Adrenal gland (tissue), 9 donors: ENCODE measurements at regions not wholly inside any gene's neighbourhood (a gene's known extent, or its start where the extent isn't known, plus 50 kb on each side); places are given as distances from the start of the nearest gene placed in this dataset.

ENCODE experiments used
- DNase-seq, 7 donors: peaks; one replicate each; pipeline ENCODE4 v3.0.0-alpha.2; 2019 to 2020
- H3K27ac ChIP-seq, 5 donors: fragments of 200-600 bp; sonication (generic) in 4 of 5; 1 replicate in 3 of 5; 2 replicates in 2 of 5; pipeline versions ENCODE4 v1.5.1 to v1.8.0; 2016 to 2020; ENCODE audit warnings: mild to moderate bottlenecking in 1 of 5
- H3K27me3 ChIP-seq: fragments of 200-600 bp; 2 replicates; pipeline ENCODE4 v1.8.0; 2021
- H3K36me3 ChIP-seq, 2 donors: fragments of 200-600 bp; replicated peaks in 1 of 2; 1 replicate in 1 of 2; 2 replicates in 1 of 2; pipeline versions ENCODE4 v1.5.1 to v1.8.0; 2018 to 2022
- H3K4me1 ChIP-seq, 2 donors: fragments of 200-600 bp; replicated peaks in 1 of 2; 1 replicate in 1 of 2; 2 replicates in 1 of 2; pipeline versions ENCODE4 v1.5.1 to v1.8.0; 2018 to 2021
- H3K4me3 ChIP-seq, 4 donors: fragments of 200-600 bp; sonication (generic) in 3 of 4; one replicate each; pipeline ENCODE4 v1.5.1; 2016 to 2018
- H3K9me3 ChIP-seq, 3 donors: fragments of 200-600 bp; sonication (generic) in 1 of 3; replicated peaks in 1 of 3; 1 replicate in 2 of 3; 2 replicates in 1 of 3; pipeline versions ENCODE4 v1.5.1 to v1.8.0; 2016 to 2021
- POLR2A ChIP-seq, 2 donors: fragments of 450-650 bp; IDR thresholded peaks; one replicate each; pipeline ENCODE4 v1.6.1; 2017; ENCODE audit warnings: antibody characterized with exemption in 2 of 2, mild to moderate bottlenecking in 2 of 2, moderate library complexity in 1 of 2
- WGBS, 4 donors: extraction: QIAGEN DNeasy Blood & Tissue Kit in 2 of 4; methylation state at CpG; one replicate each; pipeline versions ENCODE4 v1.1.5 to v1.1.7; 2013 to 2017; 5-methylcytosine and 5-hydroxymethylcytosine counted together
- intact Hi-C, 2 donors: fragments of 100-400 bp; cut with DNase I; formaldehyde crosslinking; loops; one replicate each; pipeline versions ENCODE4 v1.14.1 to v1.15.0; 2022 to 2023
- TF ChIP-seq, protein P1 (sequence below), 6 experiments: fragments of 450-650 bp in 4 of 6; fragments of 200-600 bp in 2 of 6; sonication (generic) in 1 of 6; IDR thresholded peaks; 1 replicate in 5 of 6; 2 replicates in 1 of 6; pipeline versions ENCODE4 v1.5.1 to v1.8.0; 2016 to 2021; ENCODE audit warnings: antibody characterized with exemption in 6 of 6, mild to moderate bottlenecking in 2 of 6, moderate library complexity in 1 of 6
- donor health status: healthy with polysubstance abuse.
- donor health status: Bipolar disorder and iron deficiency.
- donor health status: DM: yes; HTN: yes; CAD: no.
- donor health status: DM: no; HTN: no; CAD: no.
- donor health status: DM: no; HTN: no; CAD: no.

DNA sequence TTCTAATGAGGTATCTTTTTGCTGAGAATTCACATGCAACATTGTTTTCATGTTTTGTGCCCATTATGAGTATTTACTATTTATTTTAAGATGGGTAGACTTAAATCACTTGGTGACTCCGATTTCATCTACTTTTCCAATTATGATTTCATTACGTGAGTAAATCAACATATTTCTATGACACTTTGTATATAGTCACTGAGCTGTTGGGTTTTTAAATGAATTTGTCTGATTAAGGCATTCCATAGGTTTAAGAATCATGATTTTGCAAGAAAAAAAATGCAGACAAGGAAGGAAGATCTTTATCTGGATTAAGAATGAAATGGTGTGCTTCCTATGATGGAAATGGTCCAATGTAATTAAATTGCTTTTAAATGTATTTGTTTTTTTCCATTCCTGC, 661.9 kb downstream of the ANXA1 start:
- no peaks in the 10 kb centered on the region for H3K9me3 ChIP-seq
- intact Hi-C loops, result no loop called here
- 70 to 86% (median 73%) methylated on average over 2 of the region's 2 CpGs for WGBS, 4 donors
- no peak overlapping the region for H3K27ac ChIP-seq
- no peak overlapping the region for H3K4me3 ChIP-seq
- H3K36me3 ChIP-seq, result no peaks in the 10 kb centered on the region
- TF ChIP-seq, protein P1, sequence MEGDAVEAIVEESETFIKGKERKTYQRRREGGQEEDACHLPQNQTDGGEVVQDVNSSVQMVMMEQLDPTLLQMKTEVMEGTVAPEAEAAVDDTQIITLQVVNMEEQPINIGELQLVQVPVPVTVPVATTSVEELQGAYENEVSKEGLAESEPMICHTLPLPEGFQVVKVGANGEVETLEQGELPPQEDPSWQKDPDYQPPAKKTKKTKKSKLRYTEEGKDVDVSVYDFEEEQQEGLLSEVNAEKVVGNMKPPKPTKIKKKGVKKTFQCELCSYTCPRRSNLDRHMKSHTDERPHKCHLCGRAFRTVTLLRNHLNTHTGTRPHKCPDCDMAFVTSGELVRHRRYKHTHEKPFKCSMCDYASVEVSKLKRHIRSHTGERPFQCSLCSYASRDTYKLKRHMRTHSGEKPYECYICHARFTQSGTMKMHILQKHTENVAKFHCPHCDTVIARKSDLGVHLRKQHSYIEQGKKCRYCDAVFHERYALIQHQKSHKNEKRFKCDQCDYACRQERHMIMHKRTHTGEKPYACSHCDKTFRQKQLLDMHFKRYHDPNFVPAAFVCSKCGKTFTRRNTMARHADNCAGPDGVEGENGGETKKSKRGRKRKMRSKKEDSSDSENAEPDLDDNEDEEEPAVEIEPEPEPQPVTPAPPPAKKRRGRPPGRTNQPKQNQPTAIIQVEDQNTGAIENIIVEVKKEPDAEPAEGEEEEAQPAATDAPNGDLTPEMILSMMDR (IDR thresholded peaks at IDR 0.05), result no peak
- no peak for TF ChIP-seq POLR2A (IDR thresholded peaks at IDR 0.05)
- no peaks in the 10 kb centered on the region for H3K4me1 ChIP-seq
- no peak for DNase-seq
- no peaks in the 10 kb centered on the region for H3K27me3 ChIP-seq

DNA sequence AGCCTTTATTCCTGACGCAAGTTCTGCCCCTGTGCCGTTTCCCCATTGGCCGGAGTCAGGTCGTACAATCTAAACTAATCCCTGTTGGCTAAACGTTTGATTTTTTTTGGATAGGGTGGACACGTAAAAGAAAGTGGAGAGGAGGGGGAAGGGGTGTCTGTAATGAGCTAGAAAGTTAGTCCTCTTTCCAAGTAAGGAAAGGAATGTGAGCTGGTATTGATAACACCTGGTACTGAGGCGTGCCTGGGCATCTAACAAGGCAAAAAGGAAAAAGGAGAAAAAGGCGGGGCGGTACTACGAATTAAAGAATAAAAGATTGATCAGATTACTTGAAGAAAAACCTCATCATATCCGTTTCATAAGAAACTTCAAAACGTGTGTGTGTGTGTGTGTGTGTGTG, 665.2 kb downstream of the ANXA1 start:
- H3K4me3 ChIP-seq, result no peak overlapping the region
- no peaks in the 10 kb centered on the region for H3K4me1 ChIP-seq
- no peak for DNase-seq
- WGBS, 4 donors, result 66 to 77% (median 71%) methylated on average over 12 of the region's 12 CpGs
- no peaks in the 10 kb centered on the region for H3K9me3 ChIP-seq
- intact Hi-C loops, result no loop called here
- H3K27ac ChIP-seq, result no peak overlapping the region
- no peaks in the 10 kb centered on the region for H3K27me3 ChIP-seq
- no peaks in the 10 kb centered on the region for H3K36me3 ChIP-seq
- TF ChIP-seq POLR2A (IDR thresholded peaks at IDR 0.05), result no peak
- TF ChIP-seq, protein P1 (IDR thresholded peaks at IDR 0.05), result no peak

DNA sequence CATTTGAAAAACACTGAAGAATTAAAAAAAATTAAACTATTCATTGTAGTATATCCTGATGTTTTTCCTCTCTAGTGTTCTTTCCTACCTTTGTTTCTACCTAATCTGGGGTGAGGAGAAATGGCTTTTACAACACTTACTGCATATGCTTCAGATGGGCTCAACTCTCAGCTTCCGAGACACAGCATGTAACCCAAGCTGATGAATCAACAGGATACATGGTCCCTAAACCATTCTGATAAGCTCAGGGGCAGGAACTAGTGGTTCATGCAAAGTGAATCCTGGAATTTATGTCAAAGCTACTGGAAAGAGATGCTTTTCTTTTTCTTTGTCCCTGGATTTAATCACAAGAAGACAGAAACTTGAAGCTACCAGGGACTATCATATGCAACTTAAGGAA, 672.5 kb upstream of the RORB start:
- DNase-seq, result no peak
- intact Hi-C loops, result no loop called here
- Histone ChIP-seq H3K27me3 (no peaks in the 10 kb centered on the region), H3K36me3 (no peaks in the 10 kb centered on the region), H3K27ac (no peak overlapping the region), H3K4me3 (no peak overlapping the region), H3K4me1 (no peaks in the 10 kb centered on the region), H3K9me3 (no peaks in the 10 kb centered on the region)
- no peak for TF ChIP-seq POLR2A (IDR thresholded peaks at IDR 0.05)
- TF ChIP-seq, protein P1 (IDR thresholded peaks at IDR 0.05), result no peak
- 66 to 92% (median 82%) methylated on average over 1 of the region's 1 CpG for WGBS, 4 donors

GRCh38 chr9:73838871-73839270, 658.3 kb upstream of the RORB start:
- no peaks in the 10 kb centered on the region for H3K36me3 ChIP-seq
- H3K4me3 ChIP-seq, result no peak overlapping the region
- no peak for DNase-seq
- H3K9me3 ChIP-seq, result no peaks in the 10 kb centered on the region
- H3K4me1 ChIP-seq, result no peaks in the 10 kb centered on the region
- no peak overlapping the region for H3K27ac ChIP-seq
- no peaks in the 10 kb centered on the region for H3K27me3 ChIP-seq
- intact Hi-C loops, result no loop called here
- TF ChIP-seq POLR2A (IDR thresholded peaks at IDR 0.05), result no peak
- TF ChIP-seq, protein P1 (IDR thresholded peaks at IDR 0.05), result no peak
